PC-9 (cell line): ENCODE measurements at regions not wholly inside any gene's neighbourhood (a gene's known extent, or its start where the extent isn't known, plus 50 kb on each side); places are given as distances from the start of the nearest gene placed in this dataset.

Source experiments
- CTCF ChIP-seq: fragments of 200-600 bp; sonication (generic); conservative IDR thresholded peaks from 2 replicates; pipeline ENCODE4 v1.6.1; 2017; ENCODE audit warnings: mixed run types, antibody characterized with exemption, mild to moderate bottlenecking, moderate library complexity
- EZH2 ChIP-seq: fragments of 200-600 bp; sonication (generic); IDR thresholded peaks from 2 replicates; pipeline ENCODE4 v1.8.0; 2017; ENCODE audit warnings: antibody characterized with exemption, low read depth

GRCh38 chr14:39664646-39665045 lies 232.4 kb upstream of the FBXO33 start:
- TF ChIP-seq EZH2 (no peak), CTCF (no peak)
